ENCODE measurements at regions not wholly inside any gene's neighbourhood (a gene's known extent, or its start where the extent isn't known, plus 50 kb on each side); places are given as distances from the start of the nearest gene placed in this dataset.

DNA sequence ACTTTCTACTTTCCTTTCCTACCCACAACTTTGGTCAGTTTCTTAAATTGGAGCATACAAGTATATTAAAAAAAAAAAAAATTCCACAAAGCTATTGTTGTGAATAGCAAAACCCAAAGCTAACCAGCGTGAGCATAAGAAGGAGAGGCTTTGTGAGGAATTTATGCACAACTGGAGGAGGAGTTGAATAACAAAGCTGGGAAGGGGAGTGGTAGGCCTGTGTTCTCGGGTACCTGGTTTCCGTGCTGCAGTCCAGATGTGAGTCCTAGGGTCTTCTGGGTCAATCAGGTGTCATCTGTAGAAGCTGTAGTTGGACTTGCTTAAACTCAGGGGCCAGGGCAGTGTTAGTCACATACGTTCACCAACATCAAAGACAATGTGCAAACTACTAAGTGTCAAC lies 422.5 kb upstream of the SGCG start:
- Histone ChIP-seq H3K79me2 (ENCODE audit: control insufficient read depth, insufficient read depth, low read length, poor library complexity) (no peaks in the 10 kb centered on the region), H3K9ac (ENCODE audit: low read length) (no peak overlapping the region), H3K18ac (ENCODE audit: low read length) (no peak overlapping the region), H4K91ac (ENCODE audit: low read depth, low read length) (no peak overlapping the region), H2BK12ac (ENCODE audit: low read length) (no peak overlapping the region), H3K27ac (ENCODE audit: low read depth, low read length) (no peak overlapping the region), H2AFZ (ENCODE audit: insufficient read depth, low read length, poor library complexity) (no peak overlapping the region), H4K12ac (ENCODE audit: low read depth, low read length) (no peak overlapping the region), H3K23ac (ENCODE audit: low read length) (no peak overlapping the region), H3K79me1 (ENCODE audit: low read length) (no peaks in the 10 kb centered on the region), H4K8ac (ENCODE audit: low read depth, low read length) (no peak overlapping the region), H3K27me3 (ENCODE audit: insufficient read depth, low read length) (no peaks in the 10 kb centered on the region), H3K9me3 (ENCODE audit: insufficient read depth, low read depth, low read length) (peaks cover 3% of the 10 kb centered on the region), H2AK5ac (ENCODE audit: low read length) (no peak overlapping the region), H3K4ac (ENCODE audit: low read depth, low read length) (no peak overlapping the region), H2BK5ac (ENCODE audit: low read depth, low read length, poor library complexity) (no peak overlapping the region), H3K4me1 (ENCODE audit: control insufficient read depth in 1 of 2, insufficient read depth in 2 of 2, low read length in 2 of 2) (no peaks in the 10 kb centered on the region), H3K4me2 (ENCODE audit: low read length) (no peak overlapping the region), H3K4me3 (ENCODE audit: low read depth, low read length) (no peak overlapping the region), H3K36me3 (ENCODE audit: control insufficient read depth in 1 of 2, insufficient read depth in 2 of 2, low read length in 2 of 2) (no peaks in the 10 kb centered on the region), H2BK120ac (ENCODE audit: insufficient read depth, low read length, poor library complexity) (no peak overlapping the region), H3K14ac (ENCODE audit: low read length) (no peak overlapping the region)
- DNase-seq = no peak
- no CpG with 5 or more reads among the region's 4 CpGs for WGBS (ENCODE audit: extremely low coverage, insufficient coverage, insufficient read length)

DNA sequence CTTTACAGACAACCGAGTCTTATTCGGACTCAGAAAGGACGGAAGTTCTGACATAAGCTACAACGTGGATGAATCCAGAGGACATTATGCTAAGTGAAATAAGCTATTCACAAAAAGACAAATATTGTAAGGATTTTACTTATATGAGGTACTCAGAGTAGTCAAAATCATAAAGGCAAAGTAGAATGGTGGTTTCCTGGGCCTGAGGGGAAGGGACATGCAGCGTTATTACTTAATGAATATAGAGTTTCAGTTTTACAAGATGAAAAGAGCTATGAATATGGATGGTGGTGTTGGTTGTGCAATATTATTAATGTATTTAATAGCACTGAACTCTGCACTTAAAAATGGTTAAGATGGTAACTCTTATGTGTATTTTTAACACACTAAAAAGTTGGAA lies 419.1 kb upstream of the SGCG start:
- Histone ChIP-seq H4K8ac (ENCODE audit: low read depth, low read length) (no peak overlapping the region), H4K91ac (ENCODE audit: low read depth, low read length) (no peak overlapping the region), H3K4me3 (ENCODE audit: low read depth, low read length) (no peak overlapping the region), H3K4me2 (ENCODE audit: low read length) (no peak overlapping the region), H3K79me1 (ENCODE audit: low read length) (no peaks in the 10 kb centered on the region), H2AK5ac (ENCODE audit: low read length) (no peak overlapping the region), H3K27ac (ENCODE audit: low read depth, low read length) (no peak overlapping the region), H2BK12ac (ENCODE audit: low read length) (no peak overlapping the region), H3K18ac (ENCODE audit: low read length) (no peak overlapping the region), H3K14ac (ENCODE audit: low read length) (no peak overlapping the region), H3K4me1 (ENCODE audit: control insufficient read depth in 1 of 2, insufficient read depth in 2 of 2, low read length in 2 of 2) (no peaks in the 10 kb centered on the region), H3K23ac (ENCODE audit: low read length) (no peak overlapping the region), H2BK5ac (ENCODE audit: low read depth, low read length, poor library complexity) (no peak overlapping the region), H3K9me3 (ENCODE audit: insufficient read depth, low read depth, low read length) (no peaks in the 10 kb centered on the region), H3K9ac (ENCODE audit: low read length) (no peak overlapping the region), H3K4ac (ENCODE audit: low read depth, low read length) (no peak overlapping the region), H2BK120ac (ENCODE audit: insufficient read depth, low read length, poor library complexity) (no peak overlapping the region), H3K79me2 (ENCODE audit: control insufficient read depth, insufficient read depth, low read length, poor library complexity) (no peaks in the 10 kb centered on the region), H3K27me3 (ENCODE audit: insufficient read depth, low read length) (no peaks in the 10 kb centered on the region), H3K36me3 (ENCODE audit: control insufficient read depth in 1 of 2, insufficient read depth in 2 of 2, low read length in 2 of 2) (no peaks in the 10 kb centered on the region), H4K12ac (ENCODE audit: low read depth, low read length) (no peak overlapping the region), H2AFZ (ENCODE audit: insufficient read depth, low read length, poor library complexity) (no peak overlapping the region)
- no peak for DNase-seq
- WGBS (ENCODE audit: extremely low coverage, insufficient coverage, insufficient read length) = no CpG with 5 or more reads among the region's 5 CpGs

DNA sequence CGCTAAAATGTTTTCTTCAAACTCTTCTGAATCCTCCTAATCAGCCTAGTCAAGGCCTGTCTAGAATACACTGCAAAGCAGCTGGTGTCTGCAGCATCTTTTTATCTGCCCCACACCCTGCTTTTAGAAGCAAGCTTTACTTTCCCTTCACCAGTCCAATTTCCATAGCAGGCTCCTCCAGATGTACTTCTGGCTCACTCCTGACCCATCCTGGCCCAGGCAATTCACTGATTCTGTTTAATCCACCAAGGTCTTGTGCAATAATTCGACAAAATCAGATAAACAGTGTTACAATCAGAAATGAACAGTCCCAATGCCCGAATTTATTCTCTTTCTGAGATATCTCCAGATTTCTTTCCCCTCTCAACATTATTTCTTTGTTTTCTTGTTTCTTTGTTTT lies 415.2 kb upstream of the SGCG start:
- Histone ChIP-seq H4K12ac (ENCODE audit: low read depth, low read length) (no peak overlapping the region), H2BK120ac (ENCODE audit: insufficient read depth, low read length, poor library complexity) (no peak overlapping the region), H3K18ac (ENCODE audit: low read length) (no peak overlapping the region), H3K27me3 (ENCODE audit: insufficient read depth, low read length) (no peaks in the 10 kb centered on the region), H3K27ac (ENCODE audit: low read depth, low read length) (no peak overlapping the region), H3K23ac (ENCODE audit: low read length) (no peak overlapping the region), H3K9ac (ENCODE audit: low read length) (no peak overlapping the region), H4K8ac (ENCODE audit: low read depth, low read length) (no peak overlapping the region), H3K79me2 (ENCODE audit: control insufficient read depth, insufficient read depth, low read length, poor library complexity) (no peaks in the 10 kb centered on the region), H3K9me3 (ENCODE audit: insufficient read depth, low read depth, low read length) (no peaks in the 10 kb centered on the region), H3K4ac (ENCODE audit: low read depth, low read length) (no peak overlapping the region), H3K4me2 (ENCODE audit: low read length) (no peak overlapping the region), H3K79me1 (ENCODE audit: low read length) (no peaks in the 10 kb centered on the region), H2BK5ac (ENCODE audit: low read depth, low read length, poor library complexity) (no peak overlapping the region), H3K36me3 (ENCODE audit: control insufficient read depth in 1 of 2, insufficient read depth in 2 of 2, low read length in 2 of 2) (no peaks in the 10 kb centered on the region), H2AFZ (ENCODE audit: insufficient read depth, low read length, poor library complexity) (no peak overlapping the region), H3K4me1 (ENCODE audit: control insufficient read depth in 1 of 2, insufficient read depth in 2 of 2, low read length in 2 of 2) (no peaks in the 10 kb centered on the region), H4K91ac (ENCODE audit: low read depth, low read length) (no peak overlapping the region), H3K14ac (ENCODE audit: low read length) (no peak overlapping the region), H2AK5ac (ENCODE audit: low read length) (no peak overlapping the region), H3K4me3 (ENCODE audit: low read depth, low read length) (no peak overlapping the region), H2BK12ac (ENCODE audit: low read length) (no peak overlapping the region)
- no CpG with 5 or more reads among the region's 3 CpGs for WGBS (ENCODE audit: extremely low coverage, insufficient coverage, insufficient read length)
- no peak for DNase-seq

DNA sequence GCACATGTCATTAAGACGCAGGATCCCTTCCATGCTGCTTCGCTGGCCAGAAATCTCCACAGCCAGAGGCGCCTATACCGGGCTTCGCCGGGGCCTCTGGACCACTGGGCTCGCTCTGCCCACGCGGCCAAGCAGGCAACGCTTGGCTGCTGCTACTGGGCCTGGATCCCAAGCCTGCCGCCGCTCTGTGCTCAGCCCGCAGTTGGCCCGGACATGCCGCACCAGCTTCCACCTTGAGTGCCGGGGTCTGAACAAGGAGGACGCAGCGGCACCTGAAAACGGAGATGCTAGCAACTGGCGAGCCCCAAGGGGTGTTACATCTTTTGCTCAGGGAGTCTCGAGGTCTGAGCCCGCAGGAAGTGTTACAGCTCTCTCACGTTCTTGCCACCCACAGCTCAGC lies 409.9 kb upstream of the SGCG start:
- H4K91ac ChIP-seq (ENCODE audit: low read depth, low read length) = no peak overlapping the region
- no peak overlapping the region for H2BK12ac ChIP-seq (ENCODE audit: low read length)
- no CpG with 5 or more reads among the region's 23 CpGs for WGBS (ENCODE audit: extremely low coverage, insufficient coverage, insufficient read length)
- DNase-seq = no peak
- no peak overlapping the region for H3K4ac ChIP-seq (ENCODE audit: low read depth, low read length)
- H3K27ac ChIP-seq (ENCODE audit: low read depth, low read length) = no peak overlapping the region
- no peak overlapping the region for H3K4me2 ChIP-seq (ENCODE audit: low read length)
- H3K14ac ChIP-seq (ENCODE audit: low read length) = no peak overlapping the region
- H2AFZ ChIP-seq (ENCODE audit: insufficient read depth, low read length, poor library complexity) = no peak overlapping the region
- no peak overlapping the region for H3K4me3 ChIP-seq (ENCODE audit: low read depth, low read length)
- H3K79me2 ChIP-seq (ENCODE audit: control insufficient read depth, insufficient read depth, low read length, poor library complexity) = no peaks in the 10 kb centered on the region
- no peaks in the 10 kb centered on the region for H3K27me3 ChIP-seq (ENCODE audit: insufficient read depth, low read length)
- H2BK5ac ChIP-seq (ENCODE audit: low read depth, low read length, poor library complexity) = no peak overlapping the region
- no peak overlapping the region for H4K12ac ChIP-seq (ENCODE audit: low read depth, low read length)
- no peak overlapping the region for H2AK5ac ChIP-seq (ENCODE audit: low read length)
- H3K36me3 ChIP-seq (ENCODE audit: control insufficient read depth in 1 of 2, insufficient read depth in 2 of 2, low read length in 2 of 2) = no peaks in the 10 kb centered on the region
- H3K79me1 ChIP-seq (ENCODE audit: low read length) = no peaks in the 10 kb centered on the region
- no peak overlapping the region for H2BK120ac ChIP-seq (ENCODE audit: insufficient read depth, low read length, poor library complexity)
- H4K8ac ChIP-seq (ENCODE audit: low read depth, low read length) = no peak overlapping the region
- H3K9me3 ChIP-seq (ENCODE audit: insufficient read depth, low read depth, low read length) = peaks cover 2% of the 10 kb centered on the region
- no peak overlapping the region for H3K9ac ChIP-seq (ENCODE audit: low read length)
- no peak overlapping the region for H3K18ac ChIP-seq (ENCODE audit: low read length)
- no peaks in the 10 kb centered on the region for H3K4me1 ChIP-seq (ENCODE audit: control insufficient read depth in 1 of 2, insufficient read depth in 2 of 2, low read length in 2 of 2)
- H3K23ac ChIP-seq (ENCODE audit: low read length) = no peak overlapping the region
